ENCODE measurements at regions not wholly inside any gene's neighbourhood (a gene's known extent, or its start where the extent isn't known, plus 50 kb on each side); places are given as distances from the start of the nearest gene placed in this dataset.

DNA sequence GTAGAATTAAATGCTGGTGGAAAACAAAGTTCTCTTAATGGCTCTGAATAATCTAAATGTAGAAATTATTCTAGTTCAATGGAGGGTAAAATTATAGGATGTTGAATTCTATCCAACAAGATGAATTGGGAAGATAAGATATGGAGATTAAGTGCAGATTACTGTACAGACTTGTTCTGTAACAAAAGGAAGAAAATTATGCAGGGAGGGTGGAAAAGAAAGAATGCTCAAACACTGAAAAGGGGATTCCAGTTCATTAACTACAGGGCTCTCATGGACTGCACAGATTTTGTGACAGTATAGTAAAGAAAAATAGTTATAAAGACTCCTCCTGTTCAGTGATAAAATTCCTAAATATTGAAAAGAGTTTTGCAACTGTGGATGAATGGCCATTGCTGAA is 1794.0 kb upstream of the PCDH7 start:
- H3K4me2 ChIP-seq (ENCODE audit: extremely low read depth, insufficient read depth, low read length) = no peak overlapping the region
- H3K27me3 ChIP-seq (ENCODE audit: control insufficient read depth, insufficient read depth, low read length) = no peaks in the 10 kb centered on the region
- H3K79me2 ChIP-seq (ENCODE audit: control insufficient read depth, insufficient read depth, low read length) = no peaks in the 10 kb centered on the region
- peak in 1 of 2 donors; percentile 14 for DNase-seq (ENCODE audit: low read depth in 2 of 2)
- no peak overlapping the region for H2AFZ ChIP-seq (ENCODE audit: low read length)
- no peaks in the 10 kb centered on the region for H3K36me3 ChIP-seq (ENCODE audit: control insufficient read depth, insufficient read depth, low read length)
- H3K27ac ChIP-seq (ENCODE audit: insufficient read depth, low read length) = no peak overlapping the region
- no peaks in the 10 kb centered on the region for H4K20me1 ChIP-seq (ENCODE audit: control insufficient read depth, extremely low read depth, insufficient read depth, low read length)
- H3K4me1 ChIP-seq (ENCODE audit: control insufficient read depth, extremely low read depth, insufficient read depth, low read length) = no peaks in the 10 kb centered on the region
- TF ChIP-seq, protein P1, sequence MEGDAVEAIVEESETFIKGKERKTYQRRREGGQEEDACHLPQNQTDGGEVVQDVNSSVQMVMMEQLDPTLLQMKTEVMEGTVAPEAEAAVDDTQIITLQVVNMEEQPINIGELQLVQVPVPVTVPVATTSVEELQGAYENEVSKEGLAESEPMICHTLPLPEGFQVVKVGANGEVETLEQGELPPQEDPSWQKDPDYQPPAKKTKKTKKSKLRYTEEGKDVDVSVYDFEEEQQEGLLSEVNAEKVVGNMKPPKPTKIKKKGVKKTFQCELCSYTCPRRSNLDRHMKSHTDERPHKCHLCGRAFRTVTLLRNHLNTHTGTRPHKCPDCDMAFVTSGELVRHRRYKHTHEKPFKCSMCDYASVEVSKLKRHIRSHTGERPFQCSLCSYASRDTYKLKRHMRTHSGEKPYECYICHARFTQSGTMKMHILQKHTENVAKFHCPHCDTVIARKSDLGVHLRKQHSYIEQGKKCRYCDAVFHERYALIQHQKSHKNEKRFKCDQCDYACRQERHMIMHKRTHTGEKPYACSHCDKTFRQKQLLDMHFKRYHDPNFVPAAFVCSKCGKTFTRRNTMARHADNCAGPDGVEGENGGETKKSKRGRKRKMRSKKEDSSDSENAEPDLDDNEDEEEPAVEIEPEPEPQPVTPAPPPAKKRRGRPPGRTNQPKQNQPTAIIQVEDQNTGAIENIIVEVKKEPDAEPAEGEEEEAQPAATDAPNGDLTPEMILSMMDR (conservative IDR thresholded peaks at IDR 0.05 in 1 of 2, IDR thresholded peaks at IDR 0.05 in 1 of 2; ENCODE audit: low read depth in 1 of 2, low read length in 2 of 2) = no peak
- TF ChIP-seq EZH2 (IDR thresholded peaks at IDR 0.05; ENCODE audit: low read length, missing control alignments) = no peak
- no peaks in the 10 kb centered on the region for H3K9me3 ChIP-seq (ENCODE audit: control insufficient read depth, insufficient read depth, low read depth, low read length)
- H3K4me3 ChIP-seq (replicated peaks in 1 of 4; ENCODE audit: control extremely low read depth in 1 of 4, insufficient read depth in 1 of 4, low read depth in 3 of 4, low read length in 4 of 4) = no peak overlapping the region
- H3K9ac ChIP-seq (ENCODE audit: insufficient read depth, low read length) = no peak overlapping the region

DNA sequence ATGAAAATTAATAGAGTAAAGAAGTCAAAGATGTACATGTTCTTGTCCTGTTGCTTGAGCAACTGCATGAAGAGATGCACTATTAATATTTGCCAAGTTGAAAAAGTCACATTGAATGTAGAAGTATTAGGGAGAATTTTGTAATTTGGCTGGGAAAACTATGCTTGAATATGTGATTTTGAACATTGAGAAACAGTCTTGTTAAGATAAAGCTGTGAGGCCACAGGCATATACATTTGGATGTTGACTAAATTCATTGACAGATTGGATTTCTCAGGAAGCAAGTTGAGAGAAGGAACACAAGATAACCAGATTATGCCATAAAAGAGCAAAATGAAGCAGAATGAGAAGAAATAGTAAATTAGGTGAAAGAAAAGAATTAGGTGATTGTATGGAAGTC is 1777.5 kb upstream of the PCDH7 start:
- Histone ChIP-seq H3K4me3 (replicated peaks in 1 of 4; ENCODE audit: control extremely low read depth in 1 of 4, insufficient read depth in 1 of 4, low read depth in 3 of 4, low read length in 4 of 4) (no peak overlapping the region), H3K9ac (ENCODE audit: insufficient read depth, low read length) (no peak overlapping the region), H3K27me3 (ENCODE audit: control insufficient read depth, insufficient read depth, low read length) (no peaks in the 10 kb centered on the region), H3K4me1 (ENCODE audit: control insufficient read depth, extremely low read depth, insufficient read depth, low read length) (no peaks in the 10 kb centered on the region), H3K9me3 (ENCODE audit: control insufficient read depth, insufficient read depth, low read depth, low read length) (no peaks in the 10 kb centered on the region), H4K20me1 (ENCODE audit: control insufficient read depth, extremely low read depth, insufficient read depth, low read length) (no peaks in the 10 kb centered on the region), H3K4me2 (ENCODE audit: extremely low read depth, insufficient read depth, low read length) (no peak overlapping the region), H2AFZ (ENCODE audit: low read length) (no peak overlapping the region), H3K79me2 (ENCODE audit: control insufficient read depth, insufficient read depth, low read length) (no peaks in the 10 kb centered on the region), H3K27ac (ENCODE audit: insufficient read depth, low read length) (no peak overlapping the region), H3K36me3 (ENCODE audit: control insufficient read depth, insufficient read depth, low read length) (no peaks in the 10 kb centered on the region)
- DNase-seq (ENCODE audit: low read depth in 2 of 2) = no peak
- TF ChIP-seq, protein P1 (conservative IDR thresholded peaks at IDR 0.05 in 1 of 2, IDR thresholded peaks at IDR 0.05 in 1 of 2; ENCODE audit: low read depth in 1 of 2, low read length in 2 of 2) = no peak
- TF ChIP-seq EZH2 (IDR thresholded peaks at IDR 0.05; ENCODE audit: low read length, missing control alignments) = no peak

DNA sequence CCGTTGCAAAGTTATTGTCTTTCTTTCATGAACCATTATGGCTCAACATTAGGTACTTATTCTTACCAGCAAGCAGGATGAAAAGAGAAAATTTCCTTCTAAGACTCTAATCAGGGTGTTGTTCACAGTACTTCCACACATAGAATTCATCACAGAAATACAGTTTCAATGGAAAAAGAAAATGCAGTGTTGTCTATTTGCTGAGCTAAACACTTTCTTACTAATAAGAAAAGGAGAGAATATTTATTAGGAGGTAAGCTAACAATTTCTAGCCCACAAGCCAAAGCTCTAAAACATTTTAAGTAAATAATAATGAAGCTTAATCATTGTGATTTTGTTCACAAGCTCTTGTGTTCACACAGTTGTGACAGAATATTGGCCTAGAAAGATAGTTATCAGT is 1772.8 kb upstream of the PCDH7 start:
- Histone ChIP-seq H2AFZ (ENCODE audit: low read length) (no peak overlapping the region), H3K4me2 (ENCODE audit: extremely low read depth, insufficient read depth, low read length) (no peak overlapping the region), H3K4me1 (ENCODE audit: control insufficient read depth, extremely low read depth, insufficient read depth, low read length) (no peaks in the 10 kb centered on the region), H3K4me3 (replicated peaks in 1 of 4; ENCODE audit: control extremely low read depth in 1 of 4, insufficient read depth in 1 of 4, low read depth in 3 of 4, low read length in 4 of 4) (no peak overlapping the region), H3K9ac (ENCODE audit: insufficient read depth, low read length) (no peak overlapping the region), H3K79me2 (ENCODE audit: control insufficient read depth, insufficient read depth, low read length) (no peaks in the 10 kb centered on the region), H3K36me3 (ENCODE audit: control insufficient read depth, insufficient read depth, low read length) (no peaks in the 10 kb centered on the region), H3K27me3 (ENCODE audit: control insufficient read depth, insufficient read depth, low read length) (no peaks in the 10 kb centered on the region), H3K27ac (ENCODE audit: insufficient read depth, low read length) (no peak overlapping the region), H4K20me1 (ENCODE audit: control insufficient read depth, extremely low read depth, insufficient read depth, low read length) (no peaks in the 10 kb centered on the region), H3K9me3 (ENCODE audit: control insufficient read depth, insufficient read depth, low read depth, low read length) (no peaks in the 10 kb centered on the region)
- no peak for TF ChIP-seq EZH2 (IDR thresholded peaks at IDR 0.05; ENCODE audit: low read length, missing control alignments)
- TF ChIP-seq, protein P1 (conservative IDR thresholded peaks at IDR 0.05 in 1 of 2, IDR thresholded peaks at IDR 0.05 in 1 of 2; ENCODE audit: low read depth in 1 of 2, low read length in 2 of 2) = no peak
- DNase-seq (ENCODE audit: low read depth in 2 of 2) = no peak

All from fibroblast of lung (primary cell).